Osteoblast (primary cell): ENCODE measurements at regions not wholly inside any gene's neighbourhood (a gene's known extent, or its start where the extent isn't known, plus 50 kb on each side); places are given as distances from the start of the nearest gene placed in this dataset.

Source experiments
- DNase-seq: peaks from one replicate; pipeline ENCODE4 v3.0.0; 2011; ENCODE audit warnings: low spot score, mixed read lengths; ENCODE audit not compliant: insufficient read length; ENCODE audit errors: missing footprints
- H2AFZ ChIP-seq: 2 replicates; pipeline ENCODE4 v1.6.0; 2011; ENCODE audit warnings: mild to moderate bottlenecking, low read length
- H3K27ac ChIP-seq: 2 replicates; pipeline ENCODE4 v1.5.1; 2011; ENCODE audit warnings: mild to moderate bottlenecking, low read depth, low read length, moderate library complexity
- H3K27me3 ChIP-seq: 2 replicates; pipeline ENCODE4 v1.6.0; 2012; ENCODE audit warnings: mild to moderate bottlenecking, control low read depth, inconsistent platforms, low read length, moderate library complexity; ENCODE audit not compliant: insufficient read depth
- H3K36me3 ChIP-seq: 2 replicates; pipeline ENCODE4 v1.5.1; 2011; ENCODE audit warnings: mild to moderate bottlenecking, low read length, control low read depth, moderate library complexity; ENCODE audit not compliant: insufficient read depth
- H3K4me1 ChIP-seq: 2 replicates; pipeline ENCODE4 v1.5.1; 2011; ENCODE audit warnings: mild to moderate bottlenecking, low read length, control low read depth, moderate library complexity; ENCODE audit not compliant: insufficient read depth
- H3K4me2 ChIP-seq: 2 replicates; pipeline ENCODE4 v1.6.0; 2011; ENCODE audit warnings: mild to moderate bottlenecking, low read length; ENCODE audit not compliant: insufficient read depth
- H3K4me3 ChIP-seq: fragments of 200-600 bp; sonication (generic); 3 replicates; pipeline ENCODE4 v1.5.1; 2012; ENCODE audit warnings: mild to moderate bottlenecking, low read length, inconsistent platforms; ENCODE audit not compliant: insufficient read depth
- H3K79me2 ChIP-seq: 2 replicates; pipeline ENCODE4 v1.6.0; 2012; ENCODE audit warnings: mild to moderate bottlenecking, low read length, control low read depth, inconsistent platforms; ENCODE audit not compliant: insufficient read depth
- H3K9me3 ChIP-seq: 2 replicates; pipeline ENCODE4 v1.5.1; 2011; ENCODE audit warnings: low read depth, low read length, control low read depth
- H4K20me1 ChIP-seq: 2 replicates; pipeline ENCODE4 v1.6.0; 2012; ENCODE audit warnings: mild to moderate bottlenecking, low read length, control low read depth; ENCODE audit not compliant: insufficient read depth
- TF ChIP-seq, protein P1 (sequence below): IDR thresholded peaks from 2 replicates; pipeline ENCODE4 v1.5.1; 2011; ENCODE audit warnings: mild to moderate bottlenecking, low read depth, low read length, moderate library complexity; ENCODE audit errors: extremely low read depth

DNA sequence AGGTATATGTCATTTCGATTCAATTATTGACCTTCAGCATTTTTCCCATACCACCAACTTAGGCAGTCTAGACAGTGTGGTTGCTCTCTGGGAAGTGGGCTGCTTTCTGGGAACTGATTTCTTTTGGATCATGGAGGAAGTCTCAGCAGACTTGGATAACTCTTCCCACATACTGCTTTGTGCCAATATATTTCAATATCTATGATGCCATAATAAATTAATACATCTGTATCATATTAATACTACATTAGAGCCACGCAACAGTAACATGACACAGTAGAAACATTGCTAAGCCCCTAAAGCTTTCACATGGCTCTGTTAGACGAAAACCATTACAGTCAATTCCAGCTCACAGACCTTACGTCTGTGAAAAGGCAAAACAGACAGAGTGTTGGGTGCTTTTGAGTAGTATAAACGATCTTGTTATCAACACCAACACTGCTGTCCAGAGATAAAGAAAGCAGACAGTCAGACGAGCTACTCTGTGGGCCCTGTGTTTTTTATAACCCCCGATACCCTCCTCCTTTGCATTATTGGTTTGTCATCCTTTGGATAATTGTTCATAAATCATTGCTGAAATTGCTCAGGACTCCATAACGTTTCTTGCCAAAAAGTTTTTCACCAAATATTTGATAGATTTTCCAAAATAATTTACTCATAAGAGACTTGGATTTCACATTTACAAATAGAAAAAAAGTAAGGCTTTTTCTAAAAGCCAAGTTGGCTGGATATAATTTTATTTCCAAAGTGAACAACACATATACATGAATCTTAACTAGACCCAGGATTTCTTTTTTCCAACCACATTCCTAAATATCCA, 439.7 kb downstream of the ADAMTS20 start:
- H2AFZ ChIP-seq, result no peak overlapping the region
- H3K36me3 ChIP-seq, result no peaks in the 10 kb centered on the region
- H3K79me2 ChIP-seq, result no peaks in the 10 kb centered on the region
- H4K20me1 ChIP-seq, result no peaks in the 10 kb centered on the region
- H3K27ac ChIP-seq, result no peak overlapping the region
- DNase-seq, result peak; percentile 22
- H3K9me3 ChIP-seq, result no peaks in the 10 kb centered on the region
- TF ChIP-seq, protein P1, sequence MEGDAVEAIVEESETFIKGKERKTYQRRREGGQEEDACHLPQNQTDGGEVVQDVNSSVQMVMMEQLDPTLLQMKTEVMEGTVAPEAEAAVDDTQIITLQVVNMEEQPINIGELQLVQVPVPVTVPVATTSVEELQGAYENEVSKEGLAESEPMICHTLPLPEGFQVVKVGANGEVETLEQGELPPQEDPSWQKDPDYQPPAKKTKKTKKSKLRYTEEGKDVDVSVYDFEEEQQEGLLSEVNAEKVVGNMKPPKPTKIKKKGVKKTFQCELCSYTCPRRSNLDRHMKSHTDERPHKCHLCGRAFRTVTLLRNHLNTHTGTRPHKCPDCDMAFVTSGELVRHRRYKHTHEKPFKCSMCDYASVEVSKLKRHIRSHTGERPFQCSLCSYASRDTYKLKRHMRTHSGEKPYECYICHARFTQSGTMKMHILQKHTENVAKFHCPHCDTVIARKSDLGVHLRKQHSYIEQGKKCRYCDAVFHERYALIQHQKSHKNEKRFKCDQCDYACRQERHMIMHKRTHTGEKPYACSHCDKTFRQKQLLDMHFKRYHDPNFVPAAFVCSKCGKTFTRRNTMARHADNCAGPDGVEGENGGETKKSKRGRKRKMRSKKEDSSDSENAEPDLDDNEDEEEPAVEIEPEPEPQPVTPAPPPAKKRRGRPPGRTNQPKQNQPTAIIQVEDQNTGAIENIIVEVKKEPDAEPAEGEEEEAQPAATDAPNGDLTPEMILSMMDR, result no peak
- H3K4me2 ChIP-seq, result no peak overlapping the region
- no peaks in the 10 kb centered on the region for H3K27me3 ChIP-seq
- no peak overlapping the region for H3K4me3 ChIP-seq
- H3K4me1 ChIP-seq, result peaks cover 4% of the 10 kb centered on the region

- H3K9me3 ChIP-seq, result no peaks in the 10 kb centered on the region
- TF ChIP-seq, protein P1, result no peak
- H4K20me1 ChIP-seq, result no peaks in the 10 kb centered on the region
- no peak overlapping the region for H3K4me2 ChIP-seq
- no peak overlapping the region for H3K27ac ChIP-seq
- H3K79me2 ChIP-seq, result no peaks in the 10 kb centered on the region
- H3K4me3 ChIP-seq, result no peak overlapping the region
- H3K4me1 ChIP-seq, result peaks cover 4% of the 10 kb centered on the region
- H2AFZ ChIP-seq, result no peak overlapping the region
- no peaks in the 10 kb centered on the region for H3K27me3 ChIP-seq
- H3K36me3 ChIP-seq, result no peaks in the 10 kb centered on the region
- DNase-seq, result no peak
Measured at GRCh38 chr12:43111608-43112007, 440.4 kb downstream of the ADAMTS20 start.

DNA sequence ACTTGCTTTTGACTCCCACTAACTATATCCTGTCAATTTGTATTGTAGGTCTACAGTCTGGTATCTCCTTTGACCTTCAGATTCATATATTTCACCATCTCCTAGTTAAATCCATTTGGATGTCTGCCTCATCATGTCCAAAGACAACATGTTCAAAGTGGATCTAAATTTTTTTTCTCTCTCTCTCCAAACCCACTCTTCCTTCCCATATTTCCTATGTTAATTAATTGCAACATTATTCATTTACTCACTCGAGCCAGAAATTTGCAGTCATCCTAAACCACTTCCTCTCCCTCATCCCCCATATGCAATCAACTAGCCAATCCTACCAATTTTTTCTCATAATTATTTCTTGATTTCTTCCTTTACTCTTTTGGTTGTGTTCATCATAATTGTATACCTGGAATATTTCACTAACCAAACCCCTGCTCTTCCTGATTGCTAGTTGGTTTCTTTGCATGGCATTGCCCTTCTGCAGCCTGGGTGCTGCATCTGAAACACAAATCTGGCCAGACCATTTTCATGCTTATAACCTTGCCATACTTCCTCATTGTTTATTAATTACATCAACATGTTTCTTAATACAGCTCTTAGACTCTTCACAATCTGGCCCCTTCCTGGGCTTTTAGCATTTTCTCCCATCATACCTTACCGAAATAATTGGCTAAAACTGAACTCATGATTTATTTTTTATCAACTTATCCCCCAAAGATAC, 442.2 kb downstream of the ADAMTS20 start:
- no peak overlapping the region for H3K4me3 ChIP-seq
- no peak overlapping the region for H3K4me2 ChIP-seq
- no peak overlapping the region for H2AFZ ChIP-seq
- H3K4me1 ChIP-seq, result peaks cover 10% of the 10 kb centered on the region
- no peak overlapping the region for H3K27ac ChIP-seq
- no peak for DNase-seq
- H3K36me3 ChIP-seq, result no peaks in the 10 kb centered on the region
- H3K27me3 ChIP-seq, result no peaks in the 10 kb centered on the region
- no peaks in the 10 kb centered on the region for H3K79me2 ChIP-seq
- H4K20me1 ChIP-seq, result no peaks in the 10 kb centered on the region
- no peaks in the 10 kb centered on the region for H3K9me3 ChIP-seq
- TF ChIP-seq, protein P1, result no peak

DNA sequence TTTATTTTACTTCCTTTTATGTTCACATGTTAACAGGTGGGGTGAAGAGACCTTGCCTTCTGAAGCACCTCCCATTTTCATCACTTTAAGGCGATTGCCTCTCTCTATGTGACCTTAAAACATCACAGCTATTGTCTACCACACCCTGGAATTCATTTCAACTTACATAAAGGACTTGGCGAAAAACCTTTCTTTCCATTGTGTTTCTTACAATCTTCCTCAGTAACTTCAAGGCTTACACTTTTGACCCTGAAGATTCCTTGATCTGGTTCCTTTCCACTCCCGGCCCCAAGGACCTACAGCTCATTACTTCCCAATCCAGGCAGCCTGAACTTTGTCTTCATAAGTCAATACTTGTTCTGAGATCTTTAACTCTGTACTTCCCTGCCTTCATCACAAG, 443.3 kb downstream of the ADAMTS20 start:
- Histone ChIP-seq H3K79me2 (no peaks in the 10 kb centered on the region), H3K27ac (no peak overlapping the region), H2AFZ (no peak overlapping the region), H3K4me3 (no peak overlapping the region), H3K9me3 (no peaks in the 10 kb centered on the region), H3K4me1 (peaks cover 17% of the 10 kb centered on the region), H3K4me2 (no peak overlapping the region), H4K20me1 (no peaks in the 10 kb centered on the region), H3K36me3 (no peaks in the 10 kb centered on the region), H3K27me3 (no peaks in the 10 kb centered on the region)
- DNase-seq, result no peak
- TF ChIP-seq, protein P1, result no peak
